Hepatocyte (in vitro differentiated cells): ENCODE measurements at regions not wholly inside any gene's neighbourhood (a gene's known extent, or its start where the extent isn't known, plus 50 kb on each side); places are given as distances from the start of the nearest gene placed in this dataset.

Experiments used
- DNase-seq: peaks from one replicate; pipeline ENCODE4 v3.0.0-alpha.2; 2016; ENCODE audit warnings: low spot score
- H2AFZ ChIP-seq: fragments of 200-600 bp; sonication (generic); 2 replicates; pipeline ENCODE4 v1.6.0; 2016; ENCODE audit warnings: antibody characterized with exemption, mild to moderate bottlenecking
- H3K27ac ChIP-seq: fragments of 200-600 bp; sonication (generic); 2 replicates; pipeline ENCODE4 v1.5.1; 2016; ENCODE audit warnings: mild to moderate bottlenecking
- H3K27me3 ChIP-seq: fragments of 200-600 bp; sonication (generic); 2 replicates; pipeline ENCODE4 v1.6.1; 2016
- H3K36me3 ChIP-seq: fragments of 200-600 bp; sonication (generic); replicated peaks from 2 replicates; pipeline ENCODE4 v1.5.1; 2016; ENCODE audit warnings: low read depth; ENCODE audit not compliant: insufficient read depth
- H3K4me1 ChIP-seq: fragments of 200-600 bp; sonication (generic); 2 replicates; pipeline ENCODE4 v1.5.1; 2016; ENCODE audit warnings: mild to moderate bottlenecking, moderate library complexity; ENCODE audit not compliant: insufficient read depth
- H3K4me2 ChIP-seq: fragments of 200-600 bp; sonication (generic); 2 replicates; pipeline ENCODE4 v1.6.0; 2016
- H3K4me3 ChIP-seq: fragments of 200-600 bp; sonication (generic); 2 replicates; pipeline ENCODE4 v1.5.1; 2016; ENCODE audit warnings: mild to moderate bottlenecking
- H3K79me2 ChIP-seq: fragments of 200-600 bp; sonication (generic); 2 replicates; pipeline ENCODE4 v1.6.0; 2017; ENCODE audit warnings: mild to moderate bottlenecking
- H3K9me2 ChIP-seq: fragments of 200-600 bp; sonication (generic); replicated peaks from 2 replicates; pipeline ENCODE4 v1.6.0; 2017; ENCODE audit warnings: mild to moderate bottlenecking; ENCODE audit not compliant: insufficient read depth
- H3K9me3 ChIP-seq: fragments of 200-600 bp; sonication (generic); 2 replicates; pipeline ENCODE4 v1.5.1; 2016; ENCODE audit warnings: low read depth, mild to moderate bottlenecking
- H4K20me1 ChIP-seq: fragments of 200-600 bp; sonication (generic); 2 replicates; pipeline ENCODE4 v1.6.0; 2016; ENCODE audit warnings: mild to moderate bottlenecking; ENCODE audit not compliant: insufficient read depth, poor library complexity, severe bottlenecking
- EZH2 ChIP-seq: fragments of 200-600 bp; sonication (generic); IDR thresholded peaks from 2 replicates; pipeline ENCODE4 v1.6.1; 2016; ENCODE audit warnings: antibody characterized with exemption, mild to moderate bottlenecking, borderline replicate concordance
- EZH2phosphoT487 ChIP-seq: fragments of 200-600 bp; sonication (generic); IDR thresholded peaks from one replicate; pipeline ENCODE4 v1.6.1; 2018; ENCODE audit warnings: antibody characterized with exemption, mild to moderate bottlenecking, low read depth, moderate library complexity; ENCODE audit not compliant: unreplicated experiment, severe bottlenecking
- WGBS: methylation state at CpG from one replicate; pipeline ENCODE4 v1.1.6; 2016; ENCODE audit warnings: low lambda C conversion rate; ENCODE audit errors: missing lambda C conversion rate; 5-methylcytosine and 5-hydroxymethylcytosine counted together
- TF ChIP-seq, protein P1 (sequence below): fragments of 200-600 bp; sonication (generic); IDR thresholded peaks from 2 replicates; pipeline ENCODE4 v1.5.1; 2016; ENCODE audit warnings: antibody characterized with exemption, mild to moderate bottlenecking; ENCODE audit not compliant: poor library complexity

DNA sequence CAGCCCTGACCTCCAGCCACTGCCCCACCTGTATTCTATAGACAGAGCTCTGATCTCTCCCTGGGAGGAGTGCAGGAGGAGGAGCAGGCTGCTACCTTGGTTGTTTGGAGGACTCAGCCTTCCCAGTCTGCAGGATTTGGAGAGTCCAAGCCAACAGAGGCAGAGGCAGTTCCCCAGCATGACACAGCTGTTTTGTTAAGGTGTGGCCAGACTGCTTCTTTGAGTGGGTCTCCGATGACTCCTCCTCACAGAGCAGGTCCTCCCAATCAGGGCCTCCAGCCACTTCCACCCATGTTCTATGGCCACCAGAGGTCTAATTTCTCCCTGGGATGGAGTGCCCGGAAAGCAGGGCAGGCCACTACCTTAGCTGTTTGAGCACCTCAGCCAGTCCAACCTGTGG, 203.5 kb downstream of the HACE1 start:
- Histone ChIP-seq H3K4me2 (no peak overlapping the region), H4K20me1 (no peaks in the 10 kb centered on the region), H3K27me3 (no peaks in the 10 kb centered on the region), H3K9me3 (no peaks in the 10 kb centered on the region), H3K4me3 (no peak overlapping the region), H3K4me1 (no peaks in the 10 kb centered on the region), H3K9me2 (no peaks in the 10 kb centered on the region), H2AFZ (no peak overlapping the region), H3K79me2 (no peaks in the 10 kb centered on the region), H3K27ac (no peak overlapping the region), H3K36me3 (no peaks in the 10 kb centered on the region)
- no peak for DNase-seq
- WGBS: 95% methylated on average over 2 of the region's 2 CpGs
- TF ChIP-seq, protein P1, sequence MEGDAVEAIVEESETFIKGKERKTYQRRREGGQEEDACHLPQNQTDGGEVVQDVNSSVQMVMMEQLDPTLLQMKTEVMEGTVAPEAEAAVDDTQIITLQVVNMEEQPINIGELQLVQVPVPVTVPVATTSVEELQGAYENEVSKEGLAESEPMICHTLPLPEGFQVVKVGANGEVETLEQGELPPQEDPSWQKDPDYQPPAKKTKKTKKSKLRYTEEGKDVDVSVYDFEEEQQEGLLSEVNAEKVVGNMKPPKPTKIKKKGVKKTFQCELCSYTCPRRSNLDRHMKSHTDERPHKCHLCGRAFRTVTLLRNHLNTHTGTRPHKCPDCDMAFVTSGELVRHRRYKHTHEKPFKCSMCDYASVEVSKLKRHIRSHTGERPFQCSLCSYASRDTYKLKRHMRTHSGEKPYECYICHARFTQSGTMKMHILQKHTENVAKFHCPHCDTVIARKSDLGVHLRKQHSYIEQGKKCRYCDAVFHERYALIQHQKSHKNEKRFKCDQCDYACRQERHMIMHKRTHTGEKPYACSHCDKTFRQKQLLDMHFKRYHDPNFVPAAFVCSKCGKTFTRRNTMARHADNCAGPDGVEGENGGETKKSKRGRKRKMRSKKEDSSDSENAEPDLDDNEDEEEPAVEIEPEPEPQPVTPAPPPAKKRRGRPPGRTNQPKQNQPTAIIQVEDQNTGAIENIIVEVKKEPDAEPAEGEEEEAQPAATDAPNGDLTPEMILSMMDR: no peak
- TF ChIP-seq EZH2phosphoT487: no peak
- no peak for TF ChIP-seq EZH2

DNA sequence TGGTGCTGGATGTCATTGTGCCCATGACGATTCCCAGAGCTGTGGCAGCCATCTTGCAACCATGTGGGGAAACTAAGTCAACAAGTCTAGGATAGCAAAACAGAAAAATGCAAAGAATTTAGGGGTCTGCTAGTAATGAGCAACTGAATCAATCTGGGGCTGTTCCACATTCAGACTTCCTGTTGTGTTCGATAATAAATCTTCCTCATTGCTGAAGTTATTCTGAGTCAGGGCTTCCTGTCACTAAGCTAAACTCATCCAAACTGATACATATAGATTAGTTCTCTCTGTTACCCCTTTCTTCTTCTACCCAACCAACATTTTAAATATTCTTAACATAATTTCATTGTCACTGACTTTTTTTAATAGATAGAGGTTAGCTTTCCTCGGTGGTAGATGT, 205.9 kb downstream of the HACE1 start:
- Histone ChIP-seq H3K27ac (no peak overlapping the region), H3K4me2 (no peak overlapping the region), H4K20me1 (no peaks in the 10 kb centered on the region), H3K4me1 (no peaks in the 10 kb centered on the region), H3K79me2 (no peaks in the 10 kb centered on the region), H3K9me2 (no peaks in the 10 kb centered on the region), H3K27me3 (no peaks in the 10 kb centered on the region), H3K36me3 (no peaks in the 10 kb centered on the region), H3K9me3 (no peaks in the 10 kb centered on the region), H2AFZ (no peak overlapping the region), H3K4me3 (no peak overlapping the region)
- 88% methylated on average over 3 of the region's 3 CpGs for WGBS
- TF ChIP-seq, protein P1: no peak
- TF ChIP-seq EZH2phosphoT487 (no peak), EZH2 (no peak)
- no peak for DNase-seq

GRCh38 chr6:104648347-104648746, 211.4 kb downstream of the HACE1 start:
- Histone ChIP-seq H3K9me3 (no peaks in the 10 kb centered on the region), H2AFZ (no peak overlapping the region), H3K9me2 (no peaks in the 10 kb centered on the region), H4K20me1 (no peaks in the 10 kb centered on the region), H3K4me3 (no peak overlapping the region), H3K27me3 (no peaks in the 10 kb centered on the region), H3K79me2 (no peaks in the 10 kb centered on the region), H3K4me2 (no peak overlapping the region), H3K4me1 (no peaks in the 10 kb centered on the region), H3K27ac (no peak overlapping the region), H3K36me3 (no peaks in the 10 kb centered on the region)
- TF ChIP-seq, protein P1: no peak
- no peak for TF ChIP-seq EZH2phosphoT487
- TF ChIP-seq EZH2: no peak
- no peak for DNase-seq
- WGBS: 97% methylated on average over 1 of the region's 1 CpG

DNA sequence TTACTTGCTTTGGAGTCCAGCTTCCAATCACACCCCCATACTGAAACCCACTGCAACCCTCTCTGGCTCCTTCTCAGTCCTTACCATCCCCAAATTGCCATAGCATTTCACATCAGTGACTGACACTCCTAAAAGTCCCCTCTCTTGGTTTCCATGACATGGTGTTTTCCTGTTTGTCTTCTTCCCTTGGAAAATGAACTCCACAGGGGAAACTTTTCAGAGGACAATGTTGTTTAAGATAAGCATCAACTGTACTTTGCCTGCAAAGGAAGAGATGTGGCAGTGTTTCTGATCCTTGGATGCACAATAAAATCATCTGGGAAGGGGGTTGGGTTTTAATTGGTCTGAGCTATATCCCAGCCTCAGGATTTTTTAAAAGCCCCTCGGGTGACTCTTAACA, 214.9 kb downstream of the HACE1 start:
- 92% methylated on average over 1 of the region's 1 CpG for WGBS
- no peak overlapping the region for H3K4me2 ChIP-seq
- H3K4me3 ChIP-seq: no peak overlapping the region
- peaks cover 4% of the 10 kb centered on the region for H3K4me1 ChIP-seq
- no peak overlapping the region for H3K27ac ChIP-seq
- no peaks in the 10 kb centered on the region for H3K36me3 ChIP-seq
- TF ChIP-seq EZH2 (no peak), EZH2phosphoT487 (no peak)
- TF ChIP-seq, protein P1: no peak
- no peak for DNase-seq
- no peaks in the 10 kb centered on the region for H4K20me1 ChIP-seq
- H2AFZ ChIP-seq: no peak overlapping the region
- H3K27me3 ChIP-seq: no peaks in the 10 kb centered on the region
- no peaks in the 10 kb centered on the region for H3K9me3 ChIP-seq
- H3K9me2 ChIP-seq: no peaks in the 10 kb centered on the region
- H3K79me2 ChIP-seq: no peaks in the 10 kb centered on the region
